ENCODE measurements at regions not wholly inside any gene's neighbourhood (a gene's known extent, or its start where the extent isn't known, plus 50 kb on each side); places are given as distances from the start of the nearest gene placed in this dataset.

DNA sequence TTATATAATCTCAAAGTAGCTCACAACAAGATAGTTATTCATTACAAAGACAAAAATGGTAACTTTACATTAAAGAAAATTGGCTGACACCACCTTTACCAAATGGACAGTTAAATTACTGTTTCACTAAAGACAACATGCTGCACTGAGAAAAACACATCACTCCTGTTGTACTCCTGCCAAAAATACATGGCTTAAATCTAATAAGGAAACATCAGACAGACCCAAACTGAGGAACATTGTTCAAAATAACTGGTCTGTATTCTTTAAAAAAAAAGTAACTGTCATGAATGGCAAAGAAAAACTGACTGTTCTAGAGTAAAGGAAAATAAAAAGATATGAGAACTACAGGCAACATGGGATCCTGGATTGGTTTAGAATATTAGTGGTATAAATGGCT is 151.3 kb upstream of the DCN start:
- H3K27ac ChIP-seq = no peak overlapping the region
- intact Hi-C loops (cut with DNase I; ENCODE audit: low total_unique reads) = no loop called here
- TF ChIP-seq POLR2A (IDR thresholded peaks at IDR 0.05) = no peak
- no peak for TF ChIP-seq POLR2AphosphoS5 (IDR thresholded peaks at IDR 0.05)
- TF ChIP-seq, protein P1, sequence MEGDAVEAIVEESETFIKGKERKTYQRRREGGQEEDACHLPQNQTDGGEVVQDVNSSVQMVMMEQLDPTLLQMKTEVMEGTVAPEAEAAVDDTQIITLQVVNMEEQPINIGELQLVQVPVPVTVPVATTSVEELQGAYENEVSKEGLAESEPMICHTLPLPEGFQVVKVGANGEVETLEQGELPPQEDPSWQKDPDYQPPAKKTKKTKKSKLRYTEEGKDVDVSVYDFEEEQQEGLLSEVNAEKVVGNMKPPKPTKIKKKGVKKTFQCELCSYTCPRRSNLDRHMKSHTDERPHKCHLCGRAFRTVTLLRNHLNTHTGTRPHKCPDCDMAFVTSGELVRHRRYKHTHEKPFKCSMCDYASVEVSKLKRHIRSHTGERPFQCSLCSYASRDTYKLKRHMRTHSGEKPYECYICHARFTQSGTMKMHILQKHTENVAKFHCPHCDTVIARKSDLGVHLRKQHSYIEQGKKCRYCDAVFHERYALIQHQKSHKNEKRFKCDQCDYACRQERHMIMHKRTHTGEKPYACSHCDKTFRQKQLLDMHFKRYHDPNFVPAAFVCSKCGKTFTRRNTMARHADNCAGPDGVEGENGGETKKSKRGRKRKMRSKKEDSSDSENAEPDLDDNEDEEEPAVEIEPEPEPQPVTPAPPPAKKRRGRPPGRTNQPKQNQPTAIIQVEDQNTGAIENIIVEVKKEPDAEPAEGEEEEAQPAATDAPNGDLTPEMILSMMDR (IDR thresholded peaks at IDR 0.05 in 8 of 11, conservative IDR thresholded peaks at IDR 0.05 in 3 of 11) = no peak
- no peaks in the 10 kb centered on the region for H3K9me3 ChIP-seq
- no peak for DNase-seq
- no peaks in the 10 kb centered on the region for H3K4me1 ChIP-seq
- no peaks in the 10 kb centered on the region for H3K27me3 ChIP-seq (replicated peaks in 1 of 7)
- H3K4me3 ChIP-seq = no peak overlapping the region
- no peaks in the 10 kb centered on the region for H3K36me3 ChIP-seq

DNA sequence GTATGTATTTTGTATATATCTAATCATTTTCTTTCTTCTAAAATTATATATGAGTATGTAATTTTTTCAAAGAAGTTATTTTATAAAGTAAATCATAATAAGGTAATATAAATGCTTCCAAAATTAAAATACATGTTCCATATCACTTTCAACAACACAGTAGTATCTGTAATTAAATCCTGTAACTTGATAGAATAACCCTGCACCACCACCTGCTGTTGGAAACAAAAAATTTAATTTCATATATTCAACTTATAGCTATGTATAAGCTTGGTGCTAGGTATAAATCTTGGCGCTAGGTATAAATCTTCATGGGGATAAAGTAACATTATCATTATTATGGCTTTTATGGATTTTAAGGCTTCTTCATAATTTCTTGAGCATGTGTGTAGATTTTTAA is 149.7 kb upstream of the DCN start:
- 93 to 100% (median 98%) methylated on average over 1 of the region's 1 CpG for WGBS, 5 donors
- H3K27ac ChIP-seq = no peak overlapping the region
- H3K4me3 ChIP-seq = no peak overlapping the region
- H3K9me3 ChIP-seq = no peaks in the 10 kb centered on the region
- H3K4me1 ChIP-seq = no peaks in the 10 kb centered on the region
- H3K27me3 ChIP-seq (replicated peaks in 1 of 7) = no peaks in the 10 kb centered on the region
- TF ChIP-seq POLR2A (IDR thresholded peaks at IDR 0.05) = no peak
- no peak for TF ChIP-seq POLR2AphosphoS5 (IDR thresholded peaks at IDR 0.05)
- TF ChIP-seq, protein P1 (IDR thresholded peaks at IDR 0.05 in 8 of 11, conservative IDR thresholded peaks at IDR 0.05 in 3 of 11) = no peak
- intact Hi-C loops (cut with DNase I; ENCODE audit: low total_unique reads) = no loop called here
- H3K36me3 ChIP-seq = no peaks in the 10 kb centered on the region
- DNase-seq = no peak

DNA sequence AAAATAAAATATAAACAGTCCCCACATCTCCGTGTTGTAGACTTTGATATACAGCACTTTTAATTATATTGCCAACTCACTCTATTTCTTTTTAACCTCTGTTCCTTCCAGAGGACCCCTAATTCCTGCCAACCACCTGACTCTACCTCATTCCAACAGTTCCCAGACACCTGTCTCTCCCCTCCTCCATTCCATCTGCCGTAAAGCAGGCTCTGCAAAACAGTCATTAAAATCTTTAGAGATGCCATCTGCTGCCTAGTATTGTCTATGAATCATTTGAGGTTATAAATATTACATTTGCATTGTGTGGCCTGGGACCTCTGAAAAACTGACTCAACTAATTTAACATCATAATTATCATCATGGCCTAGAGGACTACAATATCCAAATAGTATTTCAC is 148.8 kb upstream of the DCN start:
- intact Hi-C loops (cut with DNase I; ENCODE audit: low total_unique reads) = no loop called here
- Histone ChIP-seq H3K27me3 (replicated peaks in 1 of 7) (no peaks in the 10 kb centered on the region), H3K4me1 (peaks cover 0 to 3% (median 0%) of the 10 kb centered on the region in 6 donors), H3K4me3 (no peak overlapping the region), H3K36me3 (no peaks in the 10 kb centered on the region), H3K9me3 (no peaks in the 10 kb centered on the region), H3K27ac (no peak overlapping the region)
- 78 to 88% (median 84%) methylated on average over 2 of the region's 2 CpGs for WGBS, 5 donors
- no peak for TF ChIP-seq POLR2AphosphoS5 (IDR thresholded peaks at IDR 0.05)
- TF ChIP-seq, protein P1 (IDR thresholded peaks at IDR 0.05 in 8 of 11, conservative IDR thresholded peaks at IDR 0.05 in 3 of 11) = no peak
- TF ChIP-seq POLR2A (IDR thresholded peaks at IDR 0.05) = no peak
- DNase-seq = no peak

DNA sequence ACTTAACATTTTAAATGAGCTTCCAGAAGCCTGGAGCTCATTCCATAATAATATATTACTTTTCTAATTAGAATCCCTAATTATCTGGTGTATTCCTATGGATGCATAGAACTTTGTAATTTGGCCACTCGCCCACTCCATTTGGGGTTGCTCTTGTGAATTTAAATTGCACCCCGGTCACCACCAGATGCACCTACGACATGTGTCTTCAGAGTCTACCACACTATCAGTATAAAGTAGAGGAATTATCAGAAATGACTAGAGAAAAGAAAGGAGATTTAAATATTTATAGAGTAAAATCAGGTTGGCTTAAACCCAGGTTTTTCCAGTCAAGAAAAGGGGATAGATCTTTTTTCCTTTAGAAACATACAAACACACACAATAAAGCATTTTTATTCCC is 145.8 kb upstream of the DCN start:
- H3K4me1 ChIP-seq = peaks cover 0 to 3% (median 0%) of the 10 kb centered on the region in 6 donors
- intact Hi-C loops (cut with DNase I; ENCODE audit: low total_unique reads) = no loop called here
- no peaks in the 10 kb centered on the region for H3K36me3 ChIP-seq
- no peak overlapping the region for H3K4me3 ChIP-seq
- TF ChIP-seq POLR2AphosphoS5 (IDR thresholded peaks at IDR 0.05) (no peak), POLR2A (IDR thresholded peaks at IDR 0.05) (no peak)
- TF ChIP-seq, protein P1 (IDR thresholded peaks at IDR 0.05 in 8 of 11, conservative IDR thresholded peaks at IDR 0.05 in 3 of 11) = no peak
- WGBS, 5 donors = 90 to 94% (median 92%) methylated on average over 3 of the region's 3 CpGs
- no peak for DNase-seq
- no peaks in the 10 kb centered on the region for H3K27me3 ChIP-seq (replicated peaks in 1 of 7)
- H3K27ac ChIP-seq = no peak overlapping the region
- no peaks in the 10 kb centered on the region for H3K9me3 ChIP-seq
